Amygdala (tissue), 56 donors: ENCODE measurements at regions not wholly inside any gene's neighbourhood (a gene's known extent, or its start where the extent isn't known, plus 50 kb on each side); places are given as distances from the start of the nearest gene placed in this dataset.

Source experiments
- DNase-seq, 56 donors: peaks; one replicate each; lab custom pipeline; 2025; lab: John Stamatoyannopoulos, UW

- no peak for DNase-seq
These were observed 271.2 kb upstream of the MDFIC2 start for GRCh38 chr3:70583682-70584081.

- no peak for DNase-seq
These were observed 270.4 kb upstream of the MDFIC2 start for GRCh38 chr3:70582803-70583202.

- DNase-seq, result no peak
These were observed 267.6 kb upstream of the MDFIC2 start for GRCh38 chr3:70580021-70580420.

GRCh38 chr3:70571696-70572095, 259.3 kb upstream of the MDFIC2 start:
- DNase-seq, result no peak

- DNase-seq, result no peak
These were observed 258.1 kb upstream of the MDFIC2 start for GRCh38 chr3:70570584-70570983.

- no peak for DNase-seq
These were observed 256.2 kb upstream of the MDFIC2 start for GRCh38 chr3:70568626-70569025.

- no peak for DNase-seq
These were observed 253.4 kb upstream of the MDFIC2 start for GRCh38 chr3:70565861-70566260.

GRCh38 chr3:70564552-70564951, 252.1 kb upstream of the MDFIC2 start:
- DNase-seq, result no peak

- DNase-seq, result no peak
These were observed 249.4 kb upstream of the MDFIC2 start for GRCh38 chr3:70561796-70562195.

GRCh38 chr3:70558956-70559355, 246.5 kb upstream of the MDFIC2 start:
- DNase-seq, result no peak

GRCh38 chr3:70557976-70558375, 245.5 kb upstream of the MDFIC2 start:
- DNase-seq, result no peak

GRCh38 chr3:70556056-70556455, 243.6 kb upstream of the MDFIC2 start:
- no peak for DNase-seq

- DNase-seq, result no peak
These were observed 241.7 kb upstream of the MDFIC2 start for GRCh38 chr3:70554170-70554569.

GRCh38 chr3:70550723-70551319, 238.4 kb upstream of the MDFIC2 start:
- DNase-seq, result peak in 18 of 56 donors; percentile 1 to 57 (median 12)

GRCh38 chr3:70546679-70547078, 234.2 kb upstream of the MDFIC2 start:
- no peak for DNase-seq

- DNase-seq, result peak in 1 of 56 donors; percentile 3
These were observed 231.1 kb upstream of the MDFIC2 start for GRCh38 chr3:70543493-70543892.

- no peak for DNase-seq
These were observed 227.5 kb upstream of the MDFIC2 start for GRCh38 chr3:70539908-70540307.

- DNase-seq, result no peak
These were observed 220.4 kb upstream of the MDFIC2 start for GRCh38 chr3:70532806-70533205.

GRCh38 chr3:70531838-70532489, 219.5 kb upstream of the MDFIC2 start:
- DNase-seq, result no peak

GRCh38 chr3:70531063-70531657, 218.7 kb upstream of the MDFIC2 start:
- no peak for DNase-seq

- no peak for DNase-seq
These were observed 218.2 kb upstream of the MDFIC2 start for GRCh38 chr3:70530626-70531025.

GRCh38 chr3:70527026-70527425, 214.6 kb upstream of the MDFIC2 start:
- no peak for DNase-seq
